ENCODE measurements at regions not wholly inside any gene's neighbourhood (a gene's known extent, or its start where the extent isn't known, plus 50 kb on each side); places are given as distances from the start of the nearest gene placed in this dataset.
"Not testable (repeated sequence)": the region's sequence is repeated elsewhere in the genome, so short reads cannot be mapped to it uniquely, and the experiment has no call there.

DNA sequence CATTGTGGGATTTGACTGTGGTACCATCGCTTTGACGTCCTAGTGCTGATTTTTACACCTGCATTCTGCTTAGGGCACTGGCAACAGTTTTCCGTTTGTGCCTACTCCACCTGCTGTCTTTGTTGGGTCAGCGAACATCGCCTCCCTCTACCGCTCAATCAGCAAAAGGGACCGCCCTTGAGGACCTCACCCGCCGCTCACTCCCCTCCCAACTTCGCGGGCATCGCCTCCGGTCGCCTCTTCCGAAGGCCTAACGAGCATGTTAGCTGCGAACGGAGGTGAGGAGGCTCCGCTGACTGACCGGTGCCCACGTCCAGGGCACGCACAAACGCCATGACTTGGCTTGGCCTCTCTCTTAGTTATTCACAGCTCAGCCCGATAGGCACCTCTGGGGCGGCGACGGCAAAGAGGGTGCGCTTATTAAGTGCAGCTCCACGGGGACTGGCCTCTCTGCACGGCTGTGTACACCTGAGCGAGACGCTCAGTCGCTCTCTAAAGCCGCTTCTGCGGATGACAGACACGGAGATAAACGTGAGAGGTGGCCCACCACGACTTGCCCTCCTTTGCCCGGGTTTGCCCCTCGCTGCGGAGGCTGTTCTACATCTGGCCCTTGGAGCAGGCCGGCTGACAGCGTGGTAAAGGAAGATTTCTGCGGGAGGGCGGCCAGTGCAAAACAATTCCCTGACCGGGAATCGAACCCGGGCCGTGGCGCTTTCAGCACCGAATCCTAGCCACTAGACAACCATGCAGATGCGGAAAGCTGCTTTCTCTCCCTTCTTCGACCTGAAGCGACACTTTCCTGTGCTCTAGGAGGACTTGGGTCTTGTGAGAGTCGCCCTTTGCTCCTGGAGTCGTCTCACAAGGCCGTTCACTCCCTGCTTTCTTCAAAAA, 179.5 kb downstream of the FAM72C start:
- H3K4me1 ChIP-seq (ENCODE audit: control insufficient read depth in 2 of 3, insufficient read depth in 2 of 3, low read depth in 1 of 3, low read length in 3 of 3); H3K27ac ChIP-seq (ENCODE audit: low read depth in 2 of 2, low read length in 2 of 2); H3K27me3 ChIP-seq (ENCODE audit: control insufficient read depth, insufficient read depth, low read length); H3K9ac ChIP-seq (ENCODE audit: low read length in 3 of 3); intact Hi-C loops (cut with DNase I); H3K9me3 ChIP-seq (ENCODE audit: control insufficient read depth in 2 of 3, insufficient read depth in 1 of 3, low read length in 3 of 3); H3K4me3 ChIP-seq (ENCODE audit: low read length in 3 of 3); FAIRE-seq; H3K36me3 ChIP-seq (ENCODE audit: control insufficient read depth in 2 of 3, insufficient read depth in 3 of 3, low read length in 3 of 3); DNase-seq: not testable (repeated sequence)

DNA sequence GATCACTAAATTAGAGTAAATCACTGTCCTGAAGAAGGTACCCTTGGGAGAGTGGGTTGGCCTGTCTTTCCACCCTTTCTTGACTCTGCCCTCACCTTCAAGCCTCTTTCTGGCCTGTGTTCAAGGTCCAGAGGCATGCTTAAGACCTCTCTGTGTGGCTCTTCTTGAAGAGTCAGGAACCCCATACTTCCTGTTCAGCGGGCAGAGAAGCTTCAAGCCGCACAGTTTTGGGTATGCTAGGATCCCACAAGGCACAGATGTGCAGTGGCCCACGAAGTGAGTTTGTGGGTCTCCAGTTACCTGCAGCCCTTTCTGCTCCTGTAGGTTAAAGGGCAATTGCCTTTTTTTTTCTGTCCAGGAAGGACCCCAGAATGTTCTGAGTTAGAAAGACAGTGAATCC, 185.4 kb downstream of the FAM72C start:
- FAIRE-seq; H3K36me3 ChIP-seq (ENCODE audit: control insufficient read depth in 2 of 3, insufficient read depth in 3 of 3, low read length in 3 of 3); DNase-seq; H3K9ac ChIP-seq (ENCODE audit: low read length in 3 of 3); H3K4me3 ChIP-seq (ENCODE audit: low read length in 3 of 3); H3K27me3 ChIP-seq (ENCODE audit: control insufficient read depth, insufficient read depth, low read length); H3K9me3 ChIP-seq (ENCODE audit: control insufficient read depth in 2 of 3, insufficient read depth in 1 of 3, low read length in 3 of 3); H3K27ac ChIP-seq (ENCODE audit: low read depth in 2 of 2, low read length in 2 of 2); H3K4me1 ChIP-seq (ENCODE audit: control insufficient read depth in 2 of 3, insufficient read depth in 2 of 3, low read depth in 1 of 3, low read length in 3 of 3); intact Hi-C loops (cut with DNase I): not testable (repeated sequence)

DNA sequence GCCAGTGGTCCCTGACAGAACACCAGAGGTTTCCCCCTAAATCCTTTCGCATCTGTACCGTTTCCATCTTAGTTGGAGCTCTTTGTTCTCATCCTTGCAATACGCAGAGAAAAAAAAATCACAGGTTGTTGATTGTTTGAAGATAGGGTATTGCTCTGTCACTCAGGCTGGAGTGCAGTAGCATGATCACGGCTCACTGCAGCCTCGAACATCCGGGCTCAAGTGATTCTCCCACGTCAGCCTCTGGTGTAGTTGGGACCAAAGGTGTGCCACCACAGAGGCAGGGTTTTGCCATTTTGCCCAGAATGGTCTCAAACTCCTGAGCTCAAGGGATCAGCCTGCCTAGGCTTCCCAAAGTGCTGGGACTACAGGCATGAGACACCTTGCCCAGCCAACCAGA, 185.9 kb downstream of the FAM72C start:
- not testable (repeated sequence) for FAIRE-seq; H3K9me3 ChIP-seq (ENCODE audit: control insufficient read depth in 2 of 3, insufficient read depth in 1 of 3, low read length in 3 of 3)

DNA sequence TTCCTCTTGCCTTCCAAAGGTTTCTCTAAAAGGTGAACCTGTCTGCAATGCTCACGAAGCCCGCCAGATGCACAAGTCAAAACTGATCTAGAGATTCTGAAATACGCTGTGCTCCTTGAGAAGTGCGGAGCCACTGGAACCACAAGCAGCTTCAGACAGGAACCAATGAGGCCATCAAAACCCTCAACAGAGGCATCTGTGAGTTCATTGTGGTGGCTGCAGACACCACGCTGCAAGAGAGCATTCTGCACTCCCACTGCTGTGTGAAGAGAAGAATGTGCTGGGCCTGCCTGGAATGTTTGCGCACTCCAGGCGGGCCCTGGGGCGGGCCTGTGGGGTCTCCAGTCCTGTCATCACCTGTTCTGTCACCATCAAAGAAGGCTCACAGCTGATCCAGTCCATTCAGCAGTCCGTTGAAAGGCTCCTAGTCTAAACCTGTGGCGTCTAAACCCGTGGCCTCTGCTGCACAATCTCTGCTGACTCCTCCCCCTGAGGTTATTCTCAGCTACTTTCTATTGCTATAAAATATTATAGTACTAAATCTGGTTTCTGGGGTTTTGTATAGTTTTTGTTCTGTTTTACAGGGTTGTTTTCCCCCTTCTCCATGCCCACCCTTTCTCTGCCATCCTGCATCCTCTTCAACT, 187.4 kb downstream of the FAM72C start:
- H3K36me3 ChIP-seq (ENCODE audit: control insufficient read depth in 2 of 3, insufficient read depth in 3 of 3, low read length in 3 of 3); DNase-seq; H3K27me3 ChIP-seq (ENCODE audit: control insufficient read depth, insufficient read depth, low read length); H3K9ac ChIP-seq (ENCODE audit: low read length in 3 of 3); H3K9me3 ChIP-seq (ENCODE audit: control insufficient read depth in 2 of 3, insufficient read depth in 1 of 3, low read length in 3 of 3); FAIRE-seq; H3K4me1 ChIP-seq (ENCODE audit: control insufficient read depth in 2 of 3, insufficient read depth in 2 of 3, low read depth in 1 of 3, low read length in 3 of 3); intact Hi-C loops (cut with DNase I); H3K4me3 ChIP-seq (ENCODE audit: low read length in 3 of 3); H3K27ac ChIP-seq (ENCODE audit: low read depth in 2 of 2, low read length in 2 of 2): not testable (repeated sequence)

More for the DNA sequence above, 185.9 kb downstream of the FAM72C start:
- H3K27me3 ChIP-seq (ENCODE audit: control insufficient read depth, insufficient read depth, low read length); H3K27ac ChIP-seq (ENCODE audit: low read depth in 2 of 2, low read length in 2 of 2); DNase-seq; H3K4me3 ChIP-seq (ENCODE audit: low read length in 3 of 3); H3K36me3 ChIP-seq (ENCODE audit: control insufficient read depth in 2 of 3, insufficient read depth in 3 of 3, low read length in 3 of 3); intact Hi-C loops (cut with DNase I); H3K4me1 ChIP-seq (ENCODE audit: control insufficient read depth in 2 of 3, insufficient read depth in 2 of 3, low read depth in 1 of 3, low read length in 3 of 3); H3K9ac ChIP-seq (ENCODE audit: low read length in 3 of 3): not testable (repeated sequence)

DNA sequence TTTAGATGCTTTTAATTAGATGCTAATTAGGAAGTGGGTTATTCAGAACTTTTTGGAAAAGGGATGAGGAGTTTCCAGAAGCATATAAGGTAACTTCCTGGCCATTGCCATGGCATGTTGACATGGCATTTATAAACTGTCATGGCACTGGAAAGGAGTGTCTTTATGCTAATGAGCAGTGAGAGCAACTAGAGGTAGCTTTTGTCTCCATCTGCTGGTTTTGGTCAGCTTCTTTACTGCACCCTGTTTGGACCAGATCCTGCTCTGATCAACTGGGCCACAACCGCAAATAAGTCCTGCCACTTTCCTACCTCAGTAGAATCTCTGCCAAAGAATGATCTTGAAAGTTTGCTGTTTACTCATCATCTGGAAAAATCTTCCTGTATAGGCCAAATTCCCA, 193.6 kb downstream of the FAM72C start:
- H3K9me3 ChIP-seq (ENCODE audit: control insufficient read depth in 2 of 3, insufficient read depth in 1 of 3, low read length in 3 of 3); DNase-seq; H3K9ac ChIP-seq (ENCODE audit: low read length in 3 of 3); H3K27me3 ChIP-seq (ENCODE audit: control insufficient read depth, insufficient read depth, low read length); intact Hi-C loops (cut with DNase I); H3K4me3 ChIP-seq (ENCODE audit: low read length in 3 of 3); FAIRE-seq; H3K36me3 ChIP-seq (ENCODE audit: control insufficient read depth in 2 of 3, insufficient read depth in 3 of 3, low read length in 3 of 3); H3K27ac ChIP-seq (ENCODE audit: low read depth in 2 of 2, low read length in 2 of 2); H3K4me1 ChIP-seq (ENCODE audit: control insufficient read depth in 2 of 3, insufficient read depth in 2 of 3, low read depth in 1 of 3, low read length in 3 of 3): not testable (repeated sequence)

DNA sequence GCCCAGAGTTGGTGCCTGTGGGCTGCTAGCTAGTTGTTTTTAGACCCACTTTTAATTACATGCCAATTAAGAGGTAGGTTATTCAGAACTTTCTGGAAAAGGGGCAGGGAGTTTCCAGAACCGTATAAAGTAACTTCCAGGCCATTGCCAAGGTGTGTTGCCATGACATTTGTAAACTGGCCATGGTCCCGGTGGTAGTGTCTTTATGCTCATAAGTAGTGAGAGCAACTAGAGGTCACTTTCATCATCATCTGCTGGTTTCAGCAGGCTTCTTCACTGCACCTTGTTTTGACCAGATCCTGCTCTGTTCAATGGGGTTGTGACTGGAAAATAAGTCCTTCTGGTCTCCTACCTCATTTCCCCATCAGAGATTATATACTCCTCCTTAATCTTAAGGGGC, 207.0 kb downstream of the FAM72C start:
- H3K36me3 ChIP-seq (ENCODE audit: control insufficient read depth in 2 of 3, insufficient read depth in 3 of 3, low read length in 3 of 3); H3K4me1 ChIP-seq (ENCODE audit: control insufficient read depth in 2 of 3, insufficient read depth in 2 of 3, low read depth in 1 of 3, low read length in 3 of 3); H3K9ac ChIP-seq (ENCODE audit: low read length in 3 of 3); DNase-seq; H3K4me3 ChIP-seq (ENCODE audit: low read length in 3 of 3); FAIRE-seq; H3K9me3 ChIP-seq (ENCODE audit: control insufficient read depth in 2 of 3, insufficient read depth in 1 of 3, low read length in 3 of 3); H3K27ac ChIP-seq (ENCODE audit: low read depth in 2 of 2, low read length in 2 of 2); intact Hi-C loops (cut with DNase I); H3K27me3 ChIP-seq (ENCODE audit: control insufficient read depth, insufficient read depth, low read length): not testable (repeated sequence)

DNA sequence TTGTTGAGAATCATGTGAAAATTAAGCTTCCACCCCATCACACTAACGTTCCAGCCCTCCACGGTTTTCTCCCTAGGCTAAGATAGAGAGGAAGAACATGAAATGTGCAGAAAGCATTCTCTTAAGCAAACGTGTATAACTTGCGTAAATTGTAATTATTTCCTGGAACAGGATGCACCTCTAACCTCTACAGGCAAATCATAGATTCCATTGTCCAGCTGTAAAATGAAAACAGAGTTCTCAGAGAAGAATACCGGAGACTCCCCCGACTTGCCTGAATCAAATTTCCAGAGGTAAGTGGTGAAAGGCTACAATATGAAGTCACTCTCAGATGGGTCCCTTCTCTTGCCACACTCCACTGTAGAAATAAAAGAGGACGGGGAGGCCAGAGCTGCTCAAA, 211.4 kb downstream of the FAM72C start:
- H3K4me1 ChIP-seq (ENCODE audit: control insufficient read depth in 2 of 3, insufficient read depth in 2 of 3, low read depth in 1 of 3, low read length in 3 of 3); H3K4me3 ChIP-seq (ENCODE audit: low read length in 3 of 3); H3K9me3 ChIP-seq (ENCODE audit: control insufficient read depth in 2 of 3, insufficient read depth in 1 of 3, low read length in 3 of 3); H3K27me3 ChIP-seq (ENCODE audit: control insufficient read depth, insufficient read depth, low read length); H3K9ac ChIP-seq (ENCODE audit: low read length in 3 of 3); H3K36me3 ChIP-seq (ENCODE audit: control insufficient read depth in 2 of 3, insufficient read depth in 3 of 3, low read length in 3 of 3); H3K27ac ChIP-seq (ENCODE audit: low read depth in 2 of 2, low read length in 2 of 2); intact Hi-C loops (cut with DNase I); DNase-seq; FAIRE-seq: not testable (repeated sequence)

DNA sequence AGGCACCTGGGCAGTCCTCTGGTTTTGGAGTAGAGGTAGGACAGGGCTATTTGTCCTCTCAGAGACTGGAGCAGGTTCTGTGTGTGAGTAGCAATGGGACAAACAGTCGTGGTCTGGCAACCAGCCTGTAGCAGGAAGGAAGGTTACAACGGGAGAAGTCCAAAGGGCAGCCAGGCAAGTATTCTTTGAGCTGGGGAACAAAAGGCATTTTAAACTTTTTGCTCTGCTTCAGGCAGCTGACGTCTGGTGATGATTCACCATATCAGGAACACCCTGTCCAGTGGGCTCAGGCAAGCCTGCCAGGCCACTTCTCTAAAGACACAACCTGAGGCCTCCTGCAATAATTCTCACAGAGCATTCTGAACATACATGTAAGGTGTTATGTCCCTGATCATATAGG, 215.8 kb downstream of the FAM72C start:
- H3K36me3 ChIP-seq (ENCODE audit: control insufficient read depth in 2 of 3, insufficient read depth in 3 of 3, low read length in 3 of 3); H3K4me3 ChIP-seq (ENCODE audit: low read length in 3 of 3); H3K9me3 ChIP-seq (ENCODE audit: control insufficient read depth in 2 of 3, insufficient read depth in 1 of 3, low read length in 3 of 3); H3K4me1 ChIP-seq (ENCODE audit: control insufficient read depth in 2 of 3, insufficient read depth in 2 of 3, low read depth in 1 of 3, low read length in 3 of 3); intact Hi-C loops (cut with DNase I); H3K27me3 ChIP-seq (ENCODE audit: control insufficient read depth, insufficient read depth, low read length); H3K27ac ChIP-seq (ENCODE audit: low read depth in 2 of 2, low read length in 2 of 2); H3K9ac ChIP-seq (ENCODE audit: low read length in 3 of 3); FAIRE-seq: not testable (repeated sequence)
- peak in 1 of 5 donors; percentile 64 for DNase-seq
